ENCODE measurements at regions not wholly inside any gene's neighbourhood (a gene's known extent, or its start where the extent isn't known, plus 50 kb on each side); places are given as distances from the start of the nearest gene placed in this dataset.

GRCh38 chr21:35491920-35492678 lies 443.0 kb upstream of the RUNX1 start:
- DNase-seq (ENCODE audit: low read depth): no peak

GRCh38 chr21:35491114-35491513 lies 442.0 kb upstream of the RUNX1 start:
- no peak for DNase-seq (ENCODE audit: low read depth)

GRCh38 chr21:35489389-35489980 lies 440.4 kb upstream of the RUNX1 start:
- DNase-seq (ENCODE audit: low read depth): no peak

GRCh38 chr21:35488946-35489345 lies 439.8 kb upstream of the RUNX1 start:
- DNase-seq (ENCODE audit: low read depth): no peak

- no peak for DNase-seq (ENCODE audit: low read depth)
These were observed 436.3 kb upstream of the RUNX1 start for GRCh38 chr21:35485364-35485763.

GRCh38 chr21:35484851-35485250 lies 435.7 kb upstream of the RUNX1 start:
- no peak for DNase-seq (ENCODE audit: low read depth)

GRCh38 chr21:35484032-35484431 lies 434.9 kb upstream of the RUNX1 start:
- no peak for DNase-seq (ENCODE audit: low read depth)

- DNase-seq (ENCODE audit: low read depth): no peak
These were observed 434.0 kb upstream of the RUNX1 start for GRCh38 chr21:35482933-35483662.

GRCh38 chr21:35482096-35482495 lies 433.0 kb upstream of the RUNX1 start:
- no peak for DNase-seq (ENCODE audit: low read depth)

GRCh38 chr21:35481005-35481404 lies 431.9 kb upstream of the RUNX1 start:
- DNase-seq (ENCODE audit: low read depth): no peak

- DNase-seq (ENCODE audit: low read depth): no peak
These were observed 430.4 kb upstream of the RUNX1 start for GRCh38 chr21:35479529-35479928.

GRCh38 chr21:35479065-35479448 lies 430.0 kb upstream of the RUNX1 start:
- no peak for DNase-seq (ENCODE audit: low read depth)

- DNase-seq (ENCODE audit: low read depth): no peak
These were observed 429.3 kb upstream of the RUNX1 start for GRCh38 chr21:35478161-35479064.

- no peak for DNase-seq (ENCODE audit: low read depth)
These were observed 428.5 kb upstream of the RUNX1 start for GRCh38 chr21:35477622-35478021.

GRCh38 chr21:35476621-35477395 lies 427.7 kb upstream of the RUNX1 start:
- no peak for DNase-seq (ENCODE audit: low read depth)

GRCh38 chr21:35475762-35476161 lies 426.7 kb upstream of the RUNX1 start:
- no peak for DNase-seq (ENCODE audit: low read depth)

GRCh38 chr21:35475009-35475408 lies 425.9 kb upstream of the RUNX1 start:
- DNase-seq (ENCODE audit: low read depth): no peak

GRCh38 chr21:35473496-35473895 lies 424.4 kb upstream of the RUNX1 start:
- DNase-seq (ENCODE audit: low read depth): no peak

GRCh38 chr21:35470522-35470921 lies 421.4 kb upstream of the RUNX1 start:
- no peak for DNase-seq (ENCODE audit: low read depth)

GRCh38 chr21:35469498-35469897 lies 420.4 kb upstream of the RUNX1 start:
- DNase-seq (ENCODE audit: low read depth): no peak

GRCh38 chr21:35468991-35469390 lies 419.9 kb upstream of the RUNX1 start:
- DNase-seq (ENCODE audit: low read depth): no peak
